NOMO-1 treated with DMSO at 0.1 percent for 48 hours (cell line): ENCODE measurements at regions not wholly inside any gene's neighbourhood (a gene's known extent, or its start where the extent isn't known, plus 50 kb on each side); places are given as distances from the start of the nearest gene placed in this dataset.

Experiments
- DNase-seq: peaks from one replicate; lab custom pipeline; 2025; ENCODE audit not compliant: unreplicated experiment; lab: John Stamatoyannopoulos, UW

- no peak for DNase-seq
Observed at GRCh38 chr7:126378642-126379041, 874.1 kb downstream of the GRM8 start.

DNA sequence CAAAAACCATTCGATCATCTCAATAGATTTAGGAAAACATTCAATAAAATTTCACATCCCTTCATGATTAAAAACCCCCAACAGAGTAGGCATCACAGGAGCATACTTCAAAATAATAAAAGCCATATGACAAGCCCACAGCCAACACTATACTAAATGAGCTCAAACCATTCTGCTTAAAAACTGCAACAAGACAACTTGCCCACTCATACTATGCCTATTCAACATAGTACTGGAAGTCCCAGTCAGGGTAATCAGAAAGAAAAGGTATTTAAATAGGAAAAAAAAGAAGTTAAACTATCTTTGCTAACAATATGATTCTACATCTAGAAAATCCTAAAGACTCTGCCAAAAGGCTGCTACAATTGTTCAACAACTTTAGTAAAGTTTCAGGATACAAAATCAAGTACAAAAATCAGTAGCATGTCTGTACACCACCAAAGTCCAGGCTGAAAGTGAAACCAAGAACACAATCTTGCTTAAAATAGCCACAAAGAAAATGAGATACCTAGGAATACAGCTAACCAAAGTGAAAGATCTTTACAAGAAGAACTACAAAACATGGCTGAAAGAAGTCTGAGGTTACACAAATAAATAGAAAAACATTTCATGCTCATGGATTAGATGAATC lies 882.6 kb downstream of the GRM8 start:
- no peak for DNase-seq

DNA sequence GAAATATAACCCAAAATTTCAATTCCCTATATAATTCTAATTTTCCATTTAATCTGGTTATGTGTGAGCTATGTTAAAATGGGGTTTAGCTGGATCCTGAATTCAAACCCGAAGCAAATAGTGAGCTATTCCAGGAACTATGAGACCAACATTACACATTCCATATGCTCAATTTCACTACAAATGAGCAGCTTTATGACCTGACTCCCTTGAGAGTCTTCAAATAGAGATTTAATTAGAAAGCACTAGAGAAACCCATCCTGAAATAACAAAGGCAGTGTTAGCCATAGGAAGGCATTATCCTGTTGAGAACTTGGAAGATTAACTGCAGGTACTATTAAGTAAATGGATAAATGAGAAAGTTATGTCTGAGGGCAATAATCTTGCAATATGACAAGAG lies 890.0 kb downstream of the GRM8 start:
- no peak for DNase-seq

DNA sequence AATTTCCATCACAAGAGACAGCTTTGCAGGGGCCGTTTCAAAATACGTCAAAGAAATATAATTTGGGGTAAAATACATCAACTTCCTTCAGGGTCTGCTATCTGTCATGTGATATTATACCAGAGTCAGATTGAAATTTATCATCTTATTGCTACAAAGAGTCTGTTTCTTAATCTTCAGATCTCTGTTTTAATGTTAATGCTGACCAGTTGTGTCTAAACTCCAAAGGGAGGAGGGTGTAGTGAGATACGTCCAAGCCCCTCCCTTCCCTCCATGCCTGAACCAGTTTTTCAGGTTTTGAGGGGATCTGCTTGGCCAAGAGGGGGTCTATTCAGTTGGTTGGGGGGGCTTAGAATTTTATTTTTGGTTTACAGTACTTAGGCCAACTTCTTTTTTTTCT lies 891.6 kb downstream of the GRM8 start:
- DNase-seq = no peak

- no peak for DNase-seq
Observed at GRCh38 chr7:126339813-126340212, 912.9 kb downstream of the GRM8 start.

- no peak for DNase-seq
Observed at GRCh38 chr7:126305671-126306070, 947.1 kb downstream of the GRM8 start.

GRCh38 chr7:126303926-126304325 lies 948.8 kb downstream of the GRM8 start:
- DNase-seq = no peak

- no peak for DNase-seq
Observed at GRCh38 chr7:126302639-126303038, 950.1 kb downstream of the GRM8 start.

DNA sequence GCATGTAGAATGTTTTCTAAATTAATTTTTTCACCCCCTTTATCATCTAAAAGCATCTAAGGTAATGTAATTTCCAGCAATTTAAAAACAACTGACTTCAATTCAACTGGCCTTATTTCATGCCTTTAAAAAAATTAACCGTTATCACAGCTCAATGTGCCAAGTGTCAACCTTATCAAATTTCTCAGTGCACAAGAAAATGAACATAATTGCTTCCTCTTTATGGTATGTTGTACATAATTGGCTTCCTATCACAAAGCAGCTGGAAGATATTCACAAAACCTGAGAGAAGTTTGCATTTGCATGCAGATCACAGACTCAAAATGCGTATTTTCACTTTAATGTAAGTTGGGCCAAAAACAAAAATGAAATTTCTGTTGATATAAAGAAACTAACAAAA lies 966.4 kb downstream of the GRM8 start:
- DNase-seq = peak; percentile 17

GRCh38 chr7:126236261-126236660 lies 1016.5 kb downstream of the GRM8 start:
- no peak for DNase-seq

- no peak for DNase-seq
Observed at GRCh38 chr7:126228356-126229061, 1024.2 kb downstream of the GRM8 start.

DNA sequence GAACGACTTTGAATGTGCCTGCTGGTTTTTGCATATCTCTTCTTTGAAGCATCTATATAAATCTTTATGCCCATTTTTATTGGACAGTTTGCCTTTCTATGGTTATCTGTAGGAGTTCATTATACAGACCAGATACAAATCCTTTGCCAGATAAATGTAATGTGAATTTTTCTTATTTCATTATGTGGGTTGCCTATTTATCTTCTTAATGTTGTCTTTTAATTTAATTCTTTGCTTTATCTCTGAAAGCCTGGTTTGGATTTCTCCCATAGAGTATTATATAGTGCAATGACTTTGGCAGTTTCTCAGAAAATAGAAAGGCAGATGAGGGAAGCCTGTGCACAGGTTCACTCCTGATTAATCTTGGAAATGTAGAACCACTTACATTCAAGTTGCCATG lies 1025.1 kb downstream of the GRM8 start:
- no peak for DNase-seq

GRCh38 chr7:126227055-126227454 lies 1025.7 kb downstream of the GRM8 start:
- no peak for DNase-seq

DNA sequence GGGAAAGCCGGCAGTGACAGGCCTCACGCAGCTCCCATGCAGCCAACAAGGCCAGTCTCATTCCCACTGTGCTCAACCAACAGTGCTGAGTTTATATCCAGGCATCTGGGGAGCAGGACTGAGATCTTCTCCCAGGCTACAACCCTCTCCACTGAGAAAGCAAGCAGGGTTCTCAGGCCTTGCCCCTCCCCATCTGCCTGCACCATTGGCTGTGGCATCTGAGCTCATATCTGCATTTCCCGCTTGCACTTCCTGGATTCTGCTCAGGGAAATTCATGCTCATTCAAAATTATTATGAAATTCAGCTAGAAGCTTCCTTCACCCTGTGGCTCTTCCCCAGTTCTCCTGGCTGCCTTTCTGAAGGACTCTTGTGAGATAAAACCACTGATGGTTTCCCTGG lies 1029.0 kb downstream of the GRM8 start:
- DNase-seq = no peak

GRCh38 chr7:126222782-126223181 lies 1030.0 kb downstream of the GRM8 start:
- no peak for DNase-seq

DNA sequence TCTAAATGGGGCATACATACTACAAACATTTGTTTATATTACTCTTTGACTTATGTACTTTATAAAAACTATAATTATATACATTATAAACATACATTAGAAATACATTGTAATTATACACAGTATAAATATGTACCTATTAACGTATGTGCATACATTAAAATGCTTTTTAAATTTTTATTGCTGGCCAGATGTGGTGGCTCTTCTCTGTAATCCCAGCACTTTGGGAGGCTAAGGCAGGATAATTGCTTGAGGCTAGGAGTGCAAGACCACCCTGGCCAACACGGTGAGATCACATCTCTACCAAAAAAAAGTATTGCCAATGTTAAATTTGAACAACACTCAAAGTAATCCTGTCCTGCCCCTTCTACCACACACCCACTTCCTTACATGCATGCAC lies 1037.0 kb downstream of the GRM8 start:
- no peak for DNase-seq

DNA sequence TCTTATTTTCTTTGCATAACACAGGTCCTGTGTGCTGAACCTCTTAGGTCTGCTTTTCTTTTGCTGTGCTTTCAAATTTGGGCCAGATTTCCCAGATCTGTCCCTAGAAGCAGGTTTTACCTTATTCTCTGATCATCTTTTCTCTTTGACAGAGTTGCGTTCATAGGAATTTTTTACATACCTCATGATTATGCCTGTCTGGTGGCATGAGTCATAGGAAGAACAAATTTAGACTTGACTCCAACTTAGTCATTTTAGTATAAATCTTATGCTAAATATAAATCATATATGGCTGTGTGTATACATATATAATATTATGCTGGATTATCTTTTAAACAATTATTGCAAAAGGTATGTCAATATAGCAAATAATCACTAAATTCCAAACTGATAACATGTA lies 1038.9 kb downstream of the GRM8 start:
- no peak for DNase-seq

GRCh38 chr7:126211875-126212274 lies 1040.9 kb downstream of the GRM8 start:
- no peak for DNase-seq

GRCh38 chr7:126210707-126211106 lies 1042.0 kb downstream of the GRM8 start:
- DNase-seq = no peak

GRCh38 chr7:126203185-126203584 lies 1049.6 kb downstream of the GRM8 start:
- no peak for DNase-seq

DNA sequence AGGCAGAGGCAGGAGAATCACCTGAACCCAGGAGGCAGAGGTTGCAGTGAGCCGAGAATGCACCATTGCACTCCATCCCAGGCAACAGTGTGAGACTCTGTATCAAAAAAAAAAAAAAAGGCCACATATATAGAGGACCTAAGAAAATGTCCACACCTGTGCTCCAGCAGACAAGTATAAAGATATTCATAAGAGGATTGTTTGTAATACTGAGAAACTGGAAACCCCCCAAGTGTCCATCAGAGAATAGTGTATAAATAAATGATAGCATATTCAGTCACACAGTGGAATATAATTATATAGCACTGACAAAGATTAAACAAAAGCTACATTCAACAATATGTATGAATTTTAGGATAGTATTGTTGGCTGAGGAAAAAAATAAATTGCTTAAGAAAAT lies 1050.6 kb downstream of the GRM8 start:
- DNase-seq = no peak

DNA sequence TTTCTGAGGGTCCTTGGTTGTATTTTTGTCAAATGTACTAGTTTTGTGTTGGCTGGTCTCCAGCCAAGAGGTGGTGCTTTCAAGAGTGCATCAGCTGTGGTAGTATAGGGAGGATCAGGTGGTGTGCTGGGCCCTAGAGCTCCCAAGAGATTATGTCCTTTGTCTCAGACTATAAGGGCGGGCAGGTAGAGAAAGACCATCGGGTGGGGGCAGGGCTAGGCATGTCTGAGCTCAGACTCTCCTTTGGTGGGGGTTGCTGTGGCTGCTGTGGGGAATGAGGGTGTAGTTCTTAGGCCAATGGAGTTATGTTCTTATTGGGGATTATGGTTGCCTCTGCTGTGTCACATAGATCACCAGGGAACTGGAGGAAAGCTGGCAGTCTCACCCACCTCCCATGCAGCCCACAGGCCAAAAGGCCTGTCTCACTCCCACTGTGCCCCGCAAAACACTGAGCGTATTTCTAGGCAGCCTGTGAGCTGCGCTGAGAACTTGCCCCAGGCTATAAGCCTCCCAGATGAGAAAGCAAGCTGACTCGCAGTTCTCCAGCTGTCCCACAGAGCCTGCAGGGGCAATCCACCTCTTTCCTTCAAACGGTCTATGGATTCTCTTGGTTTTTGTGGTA lies 1066.7 kb downstream of the GRM8 start:
- DNase-seq = no peak

DNA sequence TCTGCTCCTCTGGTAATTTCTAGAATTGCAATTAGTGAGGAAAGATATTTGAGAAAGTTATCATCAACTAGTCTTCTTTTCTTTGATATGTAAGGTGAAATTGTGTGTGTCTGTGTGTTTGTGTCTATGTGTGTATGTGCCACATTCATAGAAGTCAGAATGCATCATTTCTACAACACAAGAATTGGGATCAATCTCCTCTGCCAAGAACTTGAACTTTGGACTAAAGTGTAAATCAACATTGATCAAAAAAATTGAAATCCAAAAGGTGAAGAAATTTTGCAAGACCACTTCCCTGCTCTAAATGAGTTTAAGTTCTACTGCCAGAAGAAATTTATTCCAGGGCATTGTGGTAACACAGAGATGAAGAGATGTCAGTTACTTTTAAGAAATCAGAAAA lies 1072.8 kb downstream of the GRM8 start:
- no peak for DNase-seq
